Adrenal gland (tissue), 9 donors: ENCODE measurements at regions not wholly inside any gene's neighbourhood (a gene's known extent, or its start where the extent isn't known, plus 50 kb on each side); places are given as distances from the start of the nearest gene placed in this dataset.

Experiments
- DNase-seq, 7 donors: peaks; one replicate each; pipeline ENCODE4 v3.0.0-alpha.2; 2019 to 2020
- H3K27ac ChIP-seq, 5 donors: fragments of 200-600 bp; sonication (generic) in 4 of 5; 1 replicate in 3 of 5; 2 replicates in 2 of 5; pipeline versions ENCODE4 v1.5.1 to v1.8.0; 2016 to 2020; ENCODE audit warnings: mild to moderate bottlenecking in 1 of 5
- H3K27me3 ChIP-seq: fragments of 200-600 bp; 2 replicates; pipeline ENCODE4 v1.8.0; 2021
- H3K36me3 ChIP-seq, 2 donors: fragments of 200-600 bp; replicated peaks in 1 of 2; 1 replicate in 1 of 2; 2 replicates in 1 of 2; pipeline versions ENCODE4 v1.5.1 to v1.8.0; 2018 to 2022
- H3K4me1 ChIP-seq, 2 donors: fragments of 200-600 bp; replicated peaks in 1 of 2; 1 replicate in 1 of 2; 2 replicates in 1 of 2; pipeline versions ENCODE4 v1.5.1 to v1.8.0; 2018 to 2021
- H3K4me3 ChIP-seq, 4 donors: fragments of 200-600 bp; sonication (generic) in 3 of 4; one replicate each; pipeline ENCODE4 v1.5.1; 2016 to 2018
- H3K9me3 ChIP-seq, 3 donors: fragments of 200-600 bp; sonication (generic) in 1 of 3; replicated peaks in 1 of 3; 1 replicate in 2 of 3; 2 replicates in 1 of 3; pipeline versions ENCODE4 v1.5.1 to v1.8.0; 2016 to 2021
- CTCF ChIP-seq, 6 experiments: fragments of 450-650 bp in 4 of 6; fragments of 200-600 bp in 2 of 6; sonication (generic) in 1 of 6; IDR thresholded peaks; 1 replicate in 5 of 6; 2 replicates in 1 of 6; pipeline versions ENCODE4 v1.5.1 to v1.8.0; 2016 to 2021; ENCODE audit warnings: antibody characterized with exemption in 6 of 6, mild to moderate bottlenecking in 2 of 6, moderate library complexity in 1 of 6
- POLR2A ChIP-seq, 2 donors: fragments of 450-650 bp; IDR thresholded peaks; one replicate each; pipeline ENCODE4 v1.6.1; 2017; ENCODE audit warnings: antibody characterized with exemption in 2 of 2, mild to moderate bottlenecking in 2 of 2, moderate library complexity in 1 of 2
- WGBS, 4 donors: extraction: QIAGEN DNeasy Blood & Tissue Kit in 2 of 4; methylation state at CpG; one replicate each; pipeline versions ENCODE4 v1.1.5 to v1.1.7; 2013 to 2017; 5-methylcytosine and 5-hydroxymethylcytosine counted together
- intact Hi-C, 2 donors: fragments of 100-400 bp; cut with DNase I; formaldehyde crosslinking; loops; one replicate each; pipeline versions ENCODE4 v1.14.1 to v1.15.0; 2022 to 2023
- donor health status: healthy with polysubstance abuse.
- donor health status: Bipolar disorder and iron deficiency.
- donor health status: DM: yes; HTN: yes; CAD: no.
- donor health status: DM: no; HTN: no; CAD: no.
- donor health status: DM: no; HTN: no; CAD: no.

GRCh38 chr1:184866586-184866985, 107.7 kb downstream of the NIBAN1 start:
- Histone ChIP-seq H3K27me3 (no peaks in the 10 kb centered on the region), H3K4me1 (peaks cover 0 to 6% of the 10 kb centered on the region in 2 donors), H3K4me3 (no peak overlapping the region), H3K9me3 (no peaks in the 10 kb centered on the region), H3K27ac (no peak overlapping the region), H3K36me3 (no peaks in the 10 kb centered on the region)
- intact Hi-C loops = no loop called here
- DNase-seq = no peak
- no peak for TF ChIP-seq CTCF (IDR thresholded peaks at IDR 0.05)
- TF ChIP-seq POLR2A (IDR thresholded peaks at IDR 0.05) = no peak

GRCh38 chr1:184865831-184866230, 108.5 kb downstream of the NIBAN1 start:
- no peak for DNase-seq
- H3K36me3 ChIP-seq = no peaks in the 10 kb centered on the region
- TF ChIP-seq POLR2A (IDR thresholded peaks at IDR 0.05) (no peak), CTCF (IDR thresholded peaks at IDR 0.05) (no peak)
- no peak overlapping the region for H3K4me3 ChIP-seq
- H3K4me1 ChIP-seq = peaks cover 0 to 6% of the 10 kb centered on the region in 2 donors
- intact Hi-C loops = no loop called here
- H3K27me3 ChIP-seq = no peaks in the 10 kb centered on the region
- H3K9me3 ChIP-seq = no peaks in the 10 kb centered on the region
- 72 to 90% (median 77%) methylated on average over 1 of the region's 1 CpG for WGBS, 4 donors
- no peak overlapping the region for H3K27ac ChIP-seq

GRCh38 chr1:184861755-184862336, 107.2 kb upstream of the EDEM3 start:
- DNase-seq = no peak
- TF ChIP-seq CTCF (IDR thresholded peaks at IDR 0.05) = no peak
- no peak for TF ChIP-seq POLR2A (IDR thresholded peaks at IDR 0.05)
- H3K4me3 ChIP-seq = no peak overlapping the region
- no peaks in the 10 kb centered on the region for H3K4me1 ChIP-seq
- H3K9me3 ChIP-seq = no peaks in the 10 kb centered on the region
- H3K36me3 ChIP-seq = no peaks in the 10 kb centered on the region
- WGBS, 4 donors = 53 to 68% (median 62%) methylated on average over 6 of the region's 6 CpGs
- no peaks in the 10 kb centered on the region for H3K27me3 ChIP-seq
- intact Hi-C loops = no loop called here
- H3K27ac ChIP-seq = no peak overlapping the region

GRCh38 chr1:184860985-184861754, 106.5 kb upstream of the EDEM3 start:
- intact Hi-C loops = no loop called here
- TF ChIP-seq CTCF (IDR thresholded peaks at IDR 0.05) (no peak), POLR2A (IDR thresholded peaks at IDR 0.05) (no peak)
- Histone ChIP-seq H3K4me3 (no peak overlapping the region), H3K27me3 (no peaks in the 10 kb centered on the region), H3K36me3 (no peaks in the 10 kb centered on the region), H3K27ac (no peak overlapping the region), H3K9me3 (no peaks in the 10 kb centered on the region), H3K4me1 (no peaks in the 10 kb centered on the region)
- WGBS, 4 donors = 78 to 82% (median 78%) methylated on average over 2 of the region's 2 CpGs
- DNase-seq = no peak
